HEK293 (cell line): ENCODE measurements at regions not wholly inside any gene's neighbourhood (a gene's known extent, or its start where the extent isn't known, plus 50 kb on each side); places are given as distances from the start of the nearest gene placed in this dataset.

ENCODE experiments used
- CTCF ChIA-PET: fragments of 350-600 bp; formaldehyde crosslinking; extraction: SDS; loops from one replicate; lab custom pipeline; 2021; ENCODE audit warnings: antibody characterized with exemption; lab: Yijun Ruan, JAX
- POLR2A ChIA-PET: fragments of 300-600 bp; formaldehyde crosslinking; extraction: SDS; loops from one replicate; lab custom pipeline; 2020; ENCODE audit warnings: antibody characterized with exemption, inconsistent platforms; lab: Yijun Ruan, JAX
- H3K27ac ChIP-seq: fragments of 200-500 bp; sonication (Bioruptor generic); 2 replicates; pipeline ENCODE4 v1.5.1; 2014; ENCODE audit warnings: low read depth, low read length, control low read depth, inconsistent platforms; ENCODE audit errors: extremely low read depth
- H3K36me3 ChIP-seq, 2 experiments: fragments of 200-500 bp in 1 of 2; sonication (Bioruptor generic) in 1 of 2; 1 replicate in 1 of 2; 2 replicates in 1 of 2; pipeline ENCODE4 v1.5.1; 2014 to 2017; ENCODE audit warnings: inconsistent platforms in 2 of 2, low read length in 2 of 2; ENCODE audit not compliant: control insufficient read depth in 2 of 2, insufficient read depth in 1 of 2
- H3K4me1 ChIP-seq: fragments of 200-500 bp; sonication (Bioruptor generic); 2 replicates; pipeline ENCODE4 v1.5.1; 2014; ENCODE audit warnings: mild to moderate bottlenecking, low read length, inconsistent platforms; ENCODE audit not compliant: control insufficient read depth, insufficient read depth
- H3K4me3 ChIP-seq: 2 replicates; pipeline ENCODE4 v1.5.1; 2011; ENCODE audit warnings: low read depth, mild to moderate bottlenecking, control low read depth, low read length, moderate library complexity
- H3K9me3 ChIP-seq: fragments of 200-500 bp; sonication (Bioruptor generic); 2 replicates; pipeline ENCODE4 v1.5.1; 2014; ENCODE audit warnings: low read depth, low read length, inconsistent platforms; ENCODE audit not compliant: control insufficient read depth, insufficient read depth
- ATF2 ChIP-seq: fragments of 450-650 bp; formaldehyde crosslinking; IDR thresholded peaks from 2 replicates; pipeline ENCODE4 v1.5.1; 2016; ENCODE audit warnings: missing biosample characterization, missing genetic modification characterization, low read depth
- HOXD13 ChIP-seq: sonication (generic); formaldehyde crosslinking; IDR thresholded peaks from 2 replicates; pipeline ENCODE4 v1.8.0; 2022; ENCODE audit warnings: missing genetic modification reagents, borderline replicate concordance
- PRDM2 ChIP-seq: fragments of 450-650 bp; formaldehyde crosslinking; IDR thresholded peaks from 2 replicates; pipeline ENCODE4 v1.5.1; 2016; ENCODE audit warnings: missing biosample characterization, missing genetic modification characterization, borderline replicate concordance
- ZBTB44 ChIP-seq: fragments of 450-650 bp; IDR thresholded peaks from 2 replicates; pipeline ENCODE4 v1.5.1; 2018; ENCODE audit warnings: missing biosample characterization, mild to moderate bottlenecking, missing genetic modification characterization
- ZFP37 ChIP-seq: fragments of 450-650 bp; formaldehyde crosslinking; IDR thresholded peaks from 2 replicates; pipeline ENCODE4 v1.5.1; 2016; ENCODE audit warnings: missing biosample characterization, missing genetic modification characterization
- ZNF223 ChIP-seq: fragments of 450-650 bp; formaldehyde crosslinking; IDR thresholded peaks from 2 replicates; pipeline ENCODE4 v1.5.1; 2016; ENCODE audit warnings: missing biosample characterization, missing genetic modification characterization
- ZNF23 ChIP-seq: fragments of 450-650 bp; formaldehyde crosslinking; IDR thresholded peaks from 2 replicates; pipeline ENCODE4 v1.5.1; 2016; ENCODE audit warnings: missing biosample characterization, missing genetic modification characterization, borderline replicate concordance
- ZNF239 ChIP-seq: fragments of 450-650 bp; formaldehyde crosslinking; IDR thresholded peaks from 2 replicates; pipeline ENCODE4 v1.5.1; 2016; ENCODE audit warnings: missing biosample characterization, missing genetic modification characterization
- ZNF548 ChIP-seq: fragments of 450-650 bp; formaldehyde crosslinking; IDR thresholded peaks from 2 replicates; pipeline ENCODE4 v1.5.1; 2016; ENCODE audit warnings: missing biosample characterization, missing genetic modification characterization
- ZNF580 ChIP-seq: fragments of 450-650 bp; formaldehyde crosslinking; IDR thresholded peaks from 2 replicates; pipeline ENCODE4 v1.5.1; 2016; ENCODE audit warnings: missing biosample characterization, missing genetic modification characterization
- ZNF610 ChIP-seq: fragments of 450-650 bp; formaldehyde crosslinking; IDR thresholded peaks from 2 replicates; pipeline ENCODE4 v1.5.1; 2016; ENCODE audit warnings: missing biosample characterization, missing genetic modification characterization, borderline replicate concordance
- ZNF830 ChIP-seq: fragments of 450-650 bp; IDR thresholded peaks from 2 replicates; pipeline ENCODE4 v1.5.0; 2018; ENCODE audit warnings: missing biosample characterization, missing genetic modification characterization, low read depth, mild to moderate bottlenecking, moderate library complexity
- TF ChIP-seq, protein P1 (sequence below): fragments of 450-650 bp; formaldehyde crosslinking; IDR thresholded peaks from 2 replicates; pipeline ENCODE4 v1.5.1; 2016; ENCODE audit warnings: missing biosample characterization, missing genetic modification characterization

DNA sequence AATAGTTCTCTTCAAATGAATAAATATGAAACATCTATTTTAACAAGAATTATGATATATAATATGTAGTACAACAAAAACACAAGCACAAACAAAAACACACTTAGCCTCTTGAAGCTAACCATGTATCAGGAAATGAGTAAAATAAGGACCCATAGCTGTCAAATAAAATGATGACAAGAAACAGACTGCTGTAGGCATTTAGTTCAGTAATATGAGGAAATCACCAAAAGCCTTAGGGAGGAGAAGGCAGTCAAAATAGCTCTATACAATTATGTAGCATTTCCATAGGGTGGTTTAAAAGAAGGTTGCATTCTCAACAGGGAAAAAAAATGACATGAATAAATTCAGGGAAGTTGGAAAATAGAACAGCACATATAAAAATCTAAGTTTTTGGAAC lies 163.4 kb downstream of the PCDH20 start:
- TF ChIP-seq ZNF610 (tag by site-specific recombination) (no peak), ATF2 (tag by site-specific recombination) (no peak), ZNF830 (tag by site-specific recombination) (no peak), ZFP37 (tag by site-specific recombination) (no peak), ZBTB44 (tag by site-specific recombination) (no peak), ZNF23 (tag by site-specific recombination) (no peak), ZNF223 (tag by site-specific recombination) (no peak), HOXD13 (CRISPR knock-in tag) (no peak), ZNF239 (tag by site-specific recombination) (no peak), ZNF548 (tag by site-specific recombination) (no peak), PRDM2 (no peak), ZNF580 (tag by site-specific recombination) (no peak)
- TF ChIP-seq, protein P1, sequence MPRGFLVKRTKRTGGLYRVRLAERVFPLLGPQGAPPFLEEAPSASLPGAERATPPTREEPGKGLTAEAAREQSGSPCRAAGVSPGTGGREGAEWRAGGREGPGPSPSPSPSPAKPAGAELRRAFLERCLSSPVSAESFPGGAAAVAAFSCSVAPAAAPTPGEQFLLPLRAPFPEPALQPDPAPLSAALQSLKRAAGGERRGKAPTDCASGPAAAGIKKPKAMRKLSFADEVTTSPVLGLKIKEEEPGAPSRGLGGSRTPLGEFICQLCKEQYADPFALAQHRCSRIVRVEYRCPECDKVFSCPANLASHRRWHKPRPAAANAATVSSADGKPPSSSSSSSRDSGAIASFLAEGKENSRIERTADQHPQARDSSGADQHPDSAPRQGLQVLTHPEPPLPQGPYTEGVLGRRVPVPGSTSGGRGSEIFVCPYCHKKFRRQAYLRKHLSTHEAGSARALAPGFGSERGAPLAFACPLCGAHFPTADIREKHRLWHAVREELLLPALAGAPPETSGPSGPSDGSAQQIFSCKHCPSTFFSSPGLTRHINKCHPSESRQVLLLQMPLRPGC (tag by site-specific recombination): no peak
- TF ChIP-seq, all 188 proteins: peak for 0
- ChIA-PET CTCF (interaction anchor here (0.7 kb wide), 1 partner anchor 73 kb away, joined by 3 read pairs; no protein-coding TSS in a partner anchor), POLR2A (no interaction called here)
- H3K9me3 ChIP-seq: no peaks in the 10 kb centered on the region
- H3K4me1 ChIP-seq: no peaks in the 10 kb centered on the region
- no peak overlapping the region for H3K4me3 ChIP-seq
- no peak overlapping the region for H3K27ac ChIP-seq
- no peaks in the 10 kb centered on the region for H3K36me3 ChIP-seq
